Prostate gland (tissue), 2 donors: ENCODE measurements at regions not wholly inside any gene's neighbourhood (a gene's known extent, or its start where the extent isn't known, plus 50 kb on each side); places are given as distances from the start of the nearest gene placed in this dataset.

ENCODE experiments used
- DNase-seq: peaks from one replicate; pipeline ENCODE4 v3.0.0-alpha.2; 2019; ENCODE audit warnings: low spot score
- H3K27ac ChIP-seq, 2 donors: fragments of 200-600 bp; sonication (generic); 2 replicates each; pipeline ENCODE4 v1.5.1; 2017 to 2019
- H3K27me3 ChIP-seq: fragments of 200-600 bp; sonication (generic); replicated peaks from 2 replicates; pipeline ENCODE4 v1.5.1; 2019; ENCODE audit not compliant: insufficient read depth
- H3K36me3 ChIP-seq, 2 donors: fragments of 200-600 bp; sonication (generic); 1 replicate in 1 of 2; 2 replicates in 1 of 2; pipeline versions ENCODE4 v1.5.1 to v1.8.1; 2017 to 2019
- H3K4me1 ChIP-seq: fragments of 200-600 bp; sonication (generic); replicated peaks from 2 replicates; pipeline ENCODE4 v1.5.1; 2019
- H3K4me3 ChIP-seq, 2 donors: fragments of 200-600 bp; sonication (generic); 2 replicates each; pipeline ENCODE4 v1.5.1; 2017 to 2019
- H3K9me3 ChIP-seq: fragments of 200-600 bp; sonication (generic); 2 replicates; pipeline ENCODE4 v1.5.1; 2017
- CTCF ChIP-seq, 4 experiments: fragments of 200-600 bp in 2 of 4; fragments of 450-650 bp in 2 of 4; sonication (generic) in 2 of 4; IDR thresholded peaks; 1 replicate in 3 of 4; 2 replicates in 1 of 4; pipeline ENCODE4 v1.5.1; 2016 to 2019; ENCODE audit warnings: antibody characterized with exemption in 4 of 4, mild to moderate bottlenecking in 2 of 4, moderate library complexity in 2 of 4
- POLR2A ChIP-seq: fragments of 450-650 bp; IDR thresholded peaks from one replicate; pipeline ENCODE4 v1.6.1; 2016; ENCODE audit warnings: antibody characterized with exemption, mild to moderate bottlenecking
- POLR2AphosphoS5 ChIP-seq: sonication (generic); formaldehyde crosslinking; IDR thresholded peaks from one replicate; pipeline ENCODE4 v1.6.1; 2017; ENCODE audit warnings: antibody characterized with exemption
- WGBS: methylation state at CpG from one replicate; pipeline ENCODE4 v1.1.5; 2018; 5-methylcytosine and 5-hydroxymethylcytosine counted together
- intact Hi-C: fragments of 100-400 bp; cut with DNase I; formaldehyde crosslinking; loops from one replicate; pipeline ENCODE4 v1.14.2; 2022

GRCh38 chr16:79329967-79330366 lies 270.6 kb downstream of the MAF start:
- H3K4me1 ChIP-seq = no peaks in the 10 kb centered on the region
- 97% methylated on average over 4 of the region's 4 CpGs for WGBS
- TF ChIP-seq CTCF (IDR thresholded peaks at IDR 0.05) (no peak), POLR2A (no peak), POLR2AphosphoS5 (no peak)
- H3K9me3 ChIP-seq = no peaks in the 10 kb centered on the region
- H3K27me3 ChIP-seq = no peaks in the 10 kb centered on the region
- no peak overlapping the region for H3K4me3 ChIP-seq
- intact Hi-C loops = no loop called here
- no peak for DNase-seq
- no peak overlapping the region for H3K27ac ChIP-seq
- H3K36me3 ChIP-seq = no peaks in the 10 kb centered on the region

- no peaks in the 10 kb centered on the region for H3K27me3 ChIP-seq
- no peaks in the 10 kb centered on the region for H3K9me3 ChIP-seq
- no peaks in the 10 kb centered on the region for H3K36me3 ChIP-seq
- 89% methylated on average over 5 of the region's 5 CpGs for WGBS
- H3K4me1 ChIP-seq = no peaks in the 10 kb centered on the region
- no peak overlapping the region for H3K27ac ChIP-seq
- DNase-seq = no peak
- intact Hi-C loops = no loop called here
- H3K4me3 ChIP-seq = no peak overlapping the region
- TF ChIP-seq POLR2A = no peak
- no peak for TF ChIP-seq CTCF (IDR thresholded peaks at IDR 0.05)
- no peak for TF ChIP-seq POLR2AphosphoS5
Observed at GRCh38 chr16:79329166-79329521, 271.4 kb downstream of the MAF start.

- Histone ChIP-seq H3K4me3 (no peak overlapping the region), H3K36me3 (no peaks in the 10 kb centered on the region), H3K4me1 (no peaks in the 10 kb centered on the region), H3K27me3 (no peaks in the 10 kb centered on the region), H3K27ac (no peak overlapping the region), H3K9me3 (no peaks in the 10 kb centered on the region)
- intact Hi-C loops = no loop called here
- 28% methylated on average over 8 of the region's 8 CpGs for WGBS
- TF ChIP-seq CTCF (IDR thresholded peaks at IDR 0.05) (no peak), POLR2A (no peak), POLR2AphosphoS5 (no peak)
- DNase-seq = no peak
Observed at GRCh38 chr16:79328402-79329165, 272.0 kb downstream of the MAF start.

- Histone ChIP-seq H3K4me1 (no peaks in the 10 kb centered on the region), H3K27me3 (no peaks in the 10 kb centered on the region), H3K27ac (no peak overlapping the region), H3K4me3 (no peak overlapping the region), H3K9me3 (no peaks in the 10 kb centered on the region), H3K36me3 (no peaks in the 10 kb centered on the region)
- TF ChIP-seq CTCF (IDR thresholded peaks at IDR 0.05) (no peak), POLR2AphosphoS5 (no peak), POLR2A (no peak)
- WGBS = 67% methylated on average over 4 of the region's 4 CpGs
- intact Hi-C loops = no loop called here
- no peak for DNase-seq
Observed at GRCh38 chr16:79327836-79328235, 272.7 kb downstream of the MAF start.

- Histone ChIP-seq H3K27ac (no peak overlapping the region), H3K4me3 (no peak overlapping the region), H3K36me3 (no peaks in the 10 kb centered on the region), H3K4me1 (no peaks in the 10 kb centered on the region), H3K27me3 (no peaks in the 10 kb centered on the region), H3K9me3 (no peaks in the 10 kb centered on the region)
- TF ChIP-seq POLR2AphosphoS5 (no peak), POLR2A (no peak), CTCF (IDR thresholded peaks at IDR 0.05) (no peak)
- DNase-seq = no peak
- 83% methylated on average over 3 of the region's 3 CpGs for WGBS
- intact Hi-C loops = no loop called here
Observed at GRCh38 chr16:79326549-79326948, 274.0 kb downstream of the MAF start.
